MM.1S (cell line): ENCODE measurements at regions not wholly inside any gene's neighbourhood (a gene's known extent, or its start where the extent isn't known, plus 50 kb on each side); places are given as distances from the start of the nearest gene placed in this dataset.
"Not testable (repeated sequence)": the region's sequence is repeated elsewhere in the genome, so short reads cannot be mapped to it uniquely, and the experiment has no call there.

Experiments used
- DNase-seq: peaks from one replicate; pipeline ENCODE4 v3.0.0-alpha.2; 2015
- H2AFZ ChIP-seq: fragments of 300-600 bp; sonication (generic); 2 replicates; pipeline ENCODE4 v1.6.0; 2016; ENCODE audit warnings: antibody characterized with exemption, low read length
- H3F3A ChIP-seq: fragments of 300-600 bp; sonication (generic); 2 replicates; pipeline ENCODE4 v1.6.1; 2016; ENCODE audit warnings: mild to moderate bottlenecking, antibody characterized with exemption, low read length, moderate library complexity, mixed read lengths; ENCODE audit not compliant: insufficient read depth
- H3K27ac ChIP-seq: fragments of 300-600 bp; sonication (generic); 2 replicates; pipeline ENCODE4 v1.5.1; 2016; ENCODE audit warnings: mild to moderate bottlenecking, low read length
- H3K27me3 ChIP-seq: fragments of 300-600 bp; sonication (generic); replicated peaks from 2 replicates; pipeline ENCODE4 v1.6.0; 2016; ENCODE audit warnings: low read length; ENCODE audit not compliant: insufficient read depth
- H3K36me3 ChIP-seq: fragments of 300-600 bp; sonication (generic); replicated peaks from 2 replicates; pipeline ENCODE4 v1.6.1; 2016; ENCODE audit warnings: mild to moderate bottlenecking, low read length, mixed read lengths; ENCODE audit not compliant: insufficient read depth
- H3K4me1 ChIP-seq: fragments of 300-600 bp; sonication (generic); 2 replicates; pipeline ENCODE4 v1.6.1; 2016; ENCODE audit warnings: low read length, mixed read lengths
- H3K4me2 ChIP-seq: fragments of 300-600 bp; sonication (generic); 2 replicates; pipeline ENCODE4 v1.6.0; 2016; ENCODE audit warnings: low read depth, low read length
- H3K4me3 ChIP-seq: fragments of 300-600 bp; sonication (generic); 2 replicates; pipeline ENCODE4 v1.5.1; 2016; ENCODE audit warnings: low read length, mixed read lengths
- H3K79me2 ChIP-seq: fragments of 300-600 bp; sonication (generic); 2 replicates; pipeline ENCODE4 v1.6.1; 2016; ENCODE audit warnings: mixed run types, low read length, mixed read lengths
- H3K9ac ChIP-seq: fragments of 300-600 bp; sonication (generic); 2 replicates; pipeline ENCODE4 v1.6.1; 2016; ENCODE audit warnings: low read length, mixed read lengths
- H3K9me2 ChIP-seq: fragments of 300-600 bp; sonication (generic); replicated peaks from 2 replicates; pipeline ENCODE4 v1.6.1; 2016; ENCODE audit warnings: mild to moderate bottlenecking, low read length, mixed read lengths; ENCODE audit not compliant: insufficient read depth
- H3K9me3 ChIP-seq: fragments of 300-600 bp; sonication (generic); replicated peaks from 2 replicates; pipeline ENCODE4 v1.6.1; 2016; ENCODE audit warnings: mild to moderate bottlenecking, low read length, mixed read lengths; ENCODE audit not compliant: insufficient read depth
- H4K20me1 ChIP-seq: fragments of 300-600 bp; sonication (generic); 2 replicates; pipeline ENCODE4 v1.6.1; 2016; ENCODE audit warnings: mild to moderate bottlenecking, low read length, moderate library complexity, mixed read lengths; ENCODE audit not compliant: insufficient read depth
- EZH2 ChIP-seq: fragments of 300-600 bp; sonication (generic); optimal IDR thresholded peaks from 2 replicates; pipeline ENCODE3; 2017; ENCODE audit warnings: low read depth, mild to moderate bottlenecking, antibody characterized with exemption, low read length, mixed read lengths
- EZH2phosphoT487 ChIP-seq: fragments of 300-600 bp; sonication (generic); IDR thresholded peaks from 2 replicates; pipeline ENCODE4 v1.6.1; 2018; ENCODE audit warnings: antibody characterized with exemption, low read length
- TF ChIP-seq, protein P1 (sequence below): fragments of 300-600 bp; sonication (generic); IDR thresholded peaks from 2 replicates; pipeline ENCODE4 v1.5.1; 2016; ENCODE audit warnings: antibody characterized with exemption, low read length, mixed read lengths

DNA sequence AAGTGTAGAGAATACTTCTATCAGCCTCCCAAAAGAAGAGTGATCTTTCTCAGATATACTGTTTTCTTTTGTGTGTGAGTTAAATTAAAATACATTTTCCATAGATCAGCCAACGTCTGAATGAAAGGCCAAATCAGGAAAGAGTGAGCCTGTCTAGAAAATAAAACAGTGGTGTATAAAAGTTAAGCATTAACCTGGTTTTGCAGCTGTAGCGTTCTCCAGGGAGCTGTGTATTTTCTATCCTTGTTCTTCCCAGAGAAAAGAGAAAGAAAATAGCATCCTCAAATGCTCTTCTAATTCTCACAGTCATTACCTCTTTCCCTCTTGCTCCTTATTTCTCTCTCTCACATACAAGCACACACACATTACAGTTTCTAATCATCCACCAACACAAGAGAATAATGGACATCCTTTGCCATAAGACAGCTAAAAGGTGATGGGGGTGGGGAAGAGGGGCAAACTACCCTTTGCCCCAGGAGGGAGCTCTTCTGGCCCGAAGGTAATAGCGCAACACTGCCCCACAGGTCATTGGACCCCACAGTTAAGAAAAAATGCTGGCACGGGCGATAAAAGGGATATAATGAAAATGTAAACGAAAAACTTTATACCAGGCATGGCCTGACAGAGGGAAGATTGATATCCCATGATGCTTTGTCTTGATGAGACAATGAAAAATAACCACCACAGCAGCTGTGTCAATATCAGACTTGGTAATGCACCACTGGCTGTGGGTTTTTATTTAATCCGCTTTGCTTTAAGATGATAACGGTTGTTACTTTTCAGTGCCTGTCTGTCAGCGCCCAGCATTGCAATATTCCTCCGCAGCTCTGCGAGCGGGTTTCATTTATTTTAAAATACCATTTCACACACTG is 150.3 kb downstream of the NUF2 start:
- no peak overlapping the region for H2AFZ ChIP-seq
- H3F3A ChIP-seq: no peaks in the 10 kb centered on the region
- no peak overlapping the region for H3K4me3 ChIP-seq
- no peak overlapping the region for H3K27ac ChIP-seq
- no peaks in the 10 kb centered on the region for H3K27me3 ChIP-seq
- no peaks in the 10 kb centered on the region for H3K36me3 ChIP-seq
- no peak for TF ChIP-seq EZH2phosphoT487
- TF ChIP-seq, protein P1, sequence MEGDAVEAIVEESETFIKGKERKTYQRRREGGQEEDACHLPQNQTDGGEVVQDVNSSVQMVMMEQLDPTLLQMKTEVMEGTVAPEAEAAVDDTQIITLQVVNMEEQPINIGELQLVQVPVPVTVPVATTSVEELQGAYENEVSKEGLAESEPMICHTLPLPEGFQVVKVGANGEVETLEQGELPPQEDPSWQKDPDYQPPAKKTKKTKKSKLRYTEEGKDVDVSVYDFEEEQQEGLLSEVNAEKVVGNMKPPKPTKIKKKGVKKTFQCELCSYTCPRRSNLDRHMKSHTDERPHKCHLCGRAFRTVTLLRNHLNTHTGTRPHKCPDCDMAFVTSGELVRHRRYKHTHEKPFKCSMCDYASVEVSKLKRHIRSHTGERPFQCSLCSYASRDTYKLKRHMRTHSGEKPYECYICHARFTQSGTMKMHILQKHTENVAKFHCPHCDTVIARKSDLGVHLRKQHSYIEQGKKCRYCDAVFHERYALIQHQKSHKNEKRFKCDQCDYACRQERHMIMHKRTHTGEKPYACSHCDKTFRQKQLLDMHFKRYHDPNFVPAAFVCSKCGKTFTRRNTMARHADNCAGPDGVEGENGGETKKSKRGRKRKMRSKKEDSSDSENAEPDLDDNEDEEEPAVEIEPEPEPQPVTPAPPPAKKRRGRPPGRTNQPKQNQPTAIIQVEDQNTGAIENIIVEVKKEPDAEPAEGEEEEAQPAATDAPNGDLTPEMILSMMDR: no peak
- no peaks in the 10 kb centered on the region for H3K79me2 ChIP-seq
- no peaks in the 10 kb centered on the region for H3K9me3 ChIP-seq
- H3K4me1 ChIP-seq: no peaks in the 10 kb centered on the region
- no peak overlapping the region for H3K4me2 ChIP-seq
- no peak overlapping the region for H3K9ac ChIP-seq
- H4K20me1 ChIP-seq: no peaks in the 10 kb centered on the region
- H3K9me2 ChIP-seq: no peaks in the 10 kb centered on the region
- DNase-seq: no peak

DNA sequence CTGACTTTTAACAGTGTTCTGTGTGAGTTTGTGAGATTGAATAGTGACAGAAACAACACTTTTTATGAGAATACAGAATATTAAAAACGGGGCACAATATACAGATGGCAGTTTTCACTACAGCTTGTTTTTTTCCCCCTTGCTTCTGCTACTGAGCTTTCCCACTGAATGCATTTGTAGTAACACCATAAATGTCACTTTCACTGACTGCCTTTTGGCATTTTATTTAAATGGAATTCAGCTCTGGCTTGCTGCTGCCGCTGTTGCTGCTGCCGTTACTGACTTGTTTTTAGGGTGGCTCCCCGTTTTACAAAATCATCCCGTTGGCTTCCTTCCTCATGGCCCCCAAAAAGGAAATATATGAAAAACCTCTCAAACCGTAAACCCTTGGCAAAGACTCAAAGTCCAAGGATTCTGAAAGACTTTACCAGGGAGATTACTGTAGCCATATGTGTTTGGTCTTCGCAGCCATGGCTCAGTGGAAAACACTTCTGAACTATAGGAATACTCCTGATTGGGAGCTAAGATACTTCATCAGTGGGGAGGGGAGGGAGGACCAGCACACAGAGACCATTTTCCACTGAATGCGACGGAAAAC is 151.0 kb downstream of the NUF2 start:
- H3K4me1 ChIP-seq: no peaks in the 10 kb centered on the region
- H3K36me3 ChIP-seq: no peaks in the 10 kb centered on the region
- H3K9ac ChIP-seq: no peak overlapping the region
- H3K9me3 ChIP-seq: no peaks in the 10 kb centered on the region
- H3F3A ChIP-seq: no peaks in the 10 kb centered on the region
- H3K4me3 ChIP-seq: no peak overlapping the region
- H2AFZ ChIP-seq: no peak overlapping the region
- no peaks in the 10 kb centered on the region for H3K79me2 ChIP-seq
- no peaks in the 10 kb centered on the region for H3K9me2 ChIP-seq
- no peak overlapping the region for H3K4me2 ChIP-seq
- no peaks in the 10 kb centered on the region for H4K20me1 ChIP-seq
- H3K27ac ChIP-seq: no peak overlapping the region
- no peak for DNase-seq
- TF ChIP-seq EZH2phosphoT487 (no peak), EZH2 (no peak)
- TF ChIP-seq, protein P1: no peak
- no peaks in the 10 kb centered on the region for H3K27me3 ChIP-seq

DNA sequence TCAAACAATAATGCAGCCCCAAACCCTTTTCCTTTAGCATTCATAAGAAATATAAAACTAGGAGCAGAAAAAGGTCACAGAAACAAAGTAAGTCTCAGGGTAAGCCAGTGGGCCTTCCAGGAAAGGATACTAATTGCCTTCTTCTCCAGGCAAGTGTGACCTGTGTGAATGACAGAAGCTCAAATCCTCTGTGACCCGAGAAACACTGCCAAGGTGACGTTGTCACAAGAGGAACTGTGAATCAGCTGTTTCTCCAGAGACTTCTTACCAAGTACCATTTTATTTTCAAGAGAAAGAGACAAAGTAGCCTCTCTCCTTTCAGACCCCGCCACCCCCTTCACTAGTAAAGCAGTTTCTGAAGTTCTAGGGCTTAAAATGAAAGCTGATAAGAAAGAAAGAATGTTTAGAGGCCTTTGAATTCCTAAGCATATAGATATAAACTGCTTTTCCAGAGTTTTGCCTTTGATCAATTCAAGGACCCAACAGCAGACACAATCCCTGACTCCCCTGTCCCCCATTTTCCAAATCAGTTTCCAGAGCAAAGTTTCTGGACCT is 155.6 kb downstream of the NUF2 start:
- Histone ChIP-seq H3K9me3 (no peaks in the 10 kb centered on the region), H3K4me1 (no peaks in the 10 kb centered on the region), H2AFZ (no peak overlapping the region), H4K20me1 (no peaks in the 10 kb centered on the region), H3K4me3 (no peak overlapping the region), H3K79me2 (no peaks in the 10 kb centered on the region), H3K36me3 (no peaks in the 10 kb centered on the region), H3F3A (no peaks in the 10 kb centered on the region), H3K27me3 (no peaks in the 10 kb centered on the region), H3K27ac (no peak overlapping the region), H3K9me2 (no peaks in the 10 kb centered on the region), H3K9ac (no peak overlapping the region), H3K4me2 (no peak overlapping the region)
- DNase-seq: no peak
- TF ChIP-seq EZH2phosphoT487: no peak
- TF ChIP-seq, protein P1: no peak
- TF ChIP-seq EZH2: no peak

DNA sequence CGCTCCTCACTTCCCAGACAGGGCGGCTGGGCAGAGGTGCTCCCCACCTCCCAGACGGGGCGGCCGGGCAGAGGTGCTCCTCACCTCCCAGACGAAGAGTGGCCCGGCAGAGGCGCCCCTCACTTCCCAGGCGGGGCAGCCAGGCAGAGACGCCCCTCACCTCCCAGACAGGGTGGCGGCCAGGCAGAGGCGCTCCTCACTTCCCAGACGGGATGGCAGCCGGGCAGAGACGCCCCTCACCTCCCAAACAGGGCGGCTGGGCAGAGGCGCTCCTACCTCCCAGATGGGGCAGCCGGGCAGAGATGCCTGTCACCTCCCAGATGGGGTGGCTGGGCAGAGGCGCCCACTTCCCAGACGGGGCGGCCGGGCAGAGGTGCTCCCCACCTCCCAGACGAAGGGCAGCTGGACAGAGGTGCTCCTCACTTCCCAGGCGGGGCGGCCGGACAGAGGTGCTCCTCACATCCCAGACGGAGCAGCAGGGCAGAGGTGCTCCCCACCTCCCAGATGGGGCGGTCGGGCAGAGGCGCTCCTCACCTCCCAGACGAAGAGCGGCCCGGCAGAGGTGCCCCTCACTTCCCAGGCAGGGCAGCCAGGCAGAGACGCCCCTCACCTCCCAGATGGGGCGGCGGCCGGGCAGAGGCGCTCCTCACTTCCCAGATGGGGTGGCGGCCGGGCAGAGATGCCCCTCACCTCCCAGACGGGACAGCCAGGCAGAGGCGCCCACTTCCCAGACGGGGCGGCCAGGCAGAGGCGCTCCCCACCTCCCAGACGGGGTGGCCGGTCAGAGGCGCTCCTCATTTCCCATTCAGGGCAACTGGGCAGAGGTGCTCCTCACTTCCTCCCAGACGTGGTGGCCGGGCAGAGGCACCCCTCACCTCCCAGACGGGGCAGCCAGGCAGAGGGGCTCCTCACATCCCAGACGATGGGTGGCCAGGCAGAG is 176.9 kb downstream of the NUF2 start:
- not testable (repeated sequence) for H3F3A ChIP-seq, H3K4me3 ChIP-seq, H4K20me1 ChIP-seq, H3K9ac ChIP-seq, H3K9me2 ChIP-seq, H3K27ac ChIP-seq, H3K27me3 ChIP-seq, H3K36me3 ChIP-seq, H3K4me1 ChIP-seq, DNase-seq, H3K9me3 ChIP-seq, H3K79me2 ChIP-seq, H2AFZ ChIP-seq, H3K4me2 ChIP-seq
